Amniotic epithelial cell (primary cell): ENCODE measurements at regions not wholly inside any gene's neighbourhood (a gene's known extent, or its start where the extent isn't known, plus 50 kb on each side); places are given as distances from the start of the nearest gene placed in this dataset.
"Not testable (repeated sequence)": the region's sequence is repeated elsewhere in the genome, so short reads cannot be mapped to it uniquely, and the experiment has no call there.

Experiments used
- DNase-seq: peaks from one replicate; pipeline ENCODE4 v3.0.0-alpha.2; 2010; ENCODE audit warnings: low read depth

DNA sequence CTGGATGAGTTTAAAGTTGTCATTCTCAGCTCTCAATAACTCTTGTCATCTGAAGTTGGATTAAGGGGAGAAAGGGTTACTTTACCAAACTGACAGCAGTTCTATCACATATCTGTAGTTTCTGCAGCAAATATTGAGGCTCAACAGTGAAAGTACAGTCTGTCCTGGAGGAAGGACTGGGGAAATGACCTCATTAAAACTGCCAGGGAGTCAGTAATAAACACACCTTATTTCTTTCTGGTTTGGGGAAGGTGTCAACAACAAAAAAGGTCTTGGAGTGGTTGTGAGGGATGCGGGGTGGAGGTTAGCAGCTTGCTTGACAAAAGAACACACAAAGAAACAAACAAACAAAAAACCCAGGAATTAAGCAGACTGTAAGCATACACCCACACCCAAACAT lies 1418.0 kb downstream of the STIM2 start:
- peak; percentile 11 for DNase-seq

DNA sequence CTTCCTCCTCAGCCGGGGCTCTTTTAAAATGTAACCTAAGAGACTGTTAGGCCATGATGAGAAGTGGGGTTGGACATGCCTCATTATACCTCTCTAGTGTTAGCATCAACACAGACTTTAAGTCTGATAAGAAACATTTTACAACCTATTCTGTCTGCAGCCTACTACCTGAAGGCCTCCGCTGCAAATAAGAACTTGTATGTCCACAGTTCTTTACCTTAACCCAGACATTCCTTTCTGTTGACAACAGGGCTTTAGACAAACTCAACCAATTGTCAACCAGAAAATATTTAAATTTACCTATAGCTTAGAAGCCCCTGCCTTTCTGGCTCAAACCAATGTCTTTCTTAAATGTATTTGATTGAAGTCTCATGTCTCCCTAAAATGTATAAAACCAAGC lies 1418.6 kb downstream of the STIM2 start:
- no peak for DNase-seq

DNA sequence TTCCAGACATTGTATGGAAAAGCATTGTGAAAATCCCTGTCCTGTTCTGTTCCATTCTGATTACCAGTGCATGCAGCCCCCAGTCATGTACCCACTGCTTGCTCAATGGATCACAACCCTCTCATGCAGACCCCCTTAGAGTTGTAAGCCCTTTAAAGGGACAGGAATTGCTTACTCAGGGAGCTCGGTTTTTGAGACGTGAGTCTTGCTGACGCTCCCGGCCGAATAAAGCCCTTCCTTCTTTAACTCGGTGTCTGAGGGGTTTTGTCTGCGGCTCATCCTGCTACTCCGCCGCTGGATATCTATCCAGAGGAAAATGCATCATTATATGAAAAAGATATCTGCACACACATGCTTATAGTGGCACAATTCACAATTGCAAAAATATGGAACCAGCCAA lies 1425.6 kb downstream of the STIM2 start:
- not testable (repeated sequence) for DNase-seq

DNA sequence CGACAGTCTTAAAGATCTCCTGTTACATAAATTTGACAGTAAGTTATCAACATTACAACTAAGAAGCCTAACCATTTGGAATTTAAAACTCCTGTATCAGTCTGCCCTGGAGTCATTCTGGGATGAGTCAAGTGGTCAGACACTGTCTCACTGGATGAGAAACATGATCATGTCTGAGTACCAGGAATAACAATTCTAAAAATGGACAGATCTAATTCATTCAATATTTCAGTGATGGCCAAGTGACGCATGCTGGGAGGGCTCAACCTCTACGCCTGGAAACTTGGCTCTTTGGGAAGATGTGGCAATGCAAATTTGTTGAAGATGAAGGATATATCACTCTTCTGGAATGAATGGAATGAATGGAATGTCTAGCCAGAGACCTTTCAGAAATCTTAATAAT lies 1427.2 kb downstream of the STIM2 start:
- DNase-seq, result peak; percentile 97

DNA sequence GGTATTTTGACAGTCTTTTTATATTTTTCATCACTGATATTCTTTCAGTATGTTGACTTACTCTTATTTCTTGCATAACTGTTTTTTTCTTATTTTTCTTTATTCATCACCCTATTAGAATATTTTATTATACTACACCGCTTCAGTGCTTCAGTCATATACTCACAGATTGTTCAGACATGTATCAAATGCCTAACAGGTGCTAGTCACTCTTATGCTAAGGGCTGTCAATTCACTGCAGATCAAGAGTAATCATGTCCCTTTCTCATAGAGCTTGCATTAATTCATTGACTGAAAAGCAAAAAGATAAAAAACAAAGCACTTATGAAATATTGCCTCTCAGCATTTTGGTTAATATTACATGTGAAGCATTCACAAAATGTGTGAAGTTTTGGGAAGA lies 1435.6 kb downstream of the STIM2 start:
- no peak for DNase-seq

DNA sequence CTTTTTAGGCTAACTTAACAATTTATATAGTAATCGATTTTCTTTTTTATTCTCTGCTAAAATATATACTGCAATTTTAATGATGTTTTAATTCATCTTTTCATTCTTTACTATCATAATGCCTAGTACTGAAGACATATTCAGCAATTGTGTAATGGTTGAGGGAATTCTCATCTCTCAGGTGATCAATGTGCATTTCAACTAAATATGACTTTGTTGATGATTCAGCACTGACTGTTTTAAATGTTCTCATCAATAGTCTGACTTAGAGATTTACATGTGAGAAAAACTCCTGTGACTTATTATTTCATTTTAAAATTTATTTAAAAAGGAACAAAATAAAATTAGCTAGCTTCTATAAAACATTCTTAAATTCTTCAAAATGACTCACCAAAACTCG lies 1450.3 kb downstream of the STIM2 start:
- DNase-seq, result no peak

DNA sequence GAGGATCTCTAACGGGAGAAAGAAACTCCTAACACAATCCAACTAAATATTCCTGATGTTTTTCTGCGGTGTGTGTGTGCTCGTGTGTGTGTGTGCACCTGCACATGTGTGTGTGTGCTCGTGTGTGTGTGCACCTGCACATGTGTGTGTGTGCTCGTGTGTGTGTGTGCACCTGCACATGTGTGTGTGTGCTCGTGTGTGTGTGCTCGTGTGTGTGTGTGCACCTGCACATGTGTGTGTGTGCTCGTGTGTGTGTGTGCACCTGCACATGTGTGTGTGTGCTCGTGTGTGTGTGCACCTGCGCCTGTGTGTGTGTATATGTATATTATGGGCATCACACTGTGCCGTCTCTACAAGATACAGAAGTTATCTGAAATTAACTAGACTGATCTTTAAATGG lies 1451.9 kb downstream of the STIM2 start:
- DNase-seq, result not testable (repeated sequence)

DNA sequence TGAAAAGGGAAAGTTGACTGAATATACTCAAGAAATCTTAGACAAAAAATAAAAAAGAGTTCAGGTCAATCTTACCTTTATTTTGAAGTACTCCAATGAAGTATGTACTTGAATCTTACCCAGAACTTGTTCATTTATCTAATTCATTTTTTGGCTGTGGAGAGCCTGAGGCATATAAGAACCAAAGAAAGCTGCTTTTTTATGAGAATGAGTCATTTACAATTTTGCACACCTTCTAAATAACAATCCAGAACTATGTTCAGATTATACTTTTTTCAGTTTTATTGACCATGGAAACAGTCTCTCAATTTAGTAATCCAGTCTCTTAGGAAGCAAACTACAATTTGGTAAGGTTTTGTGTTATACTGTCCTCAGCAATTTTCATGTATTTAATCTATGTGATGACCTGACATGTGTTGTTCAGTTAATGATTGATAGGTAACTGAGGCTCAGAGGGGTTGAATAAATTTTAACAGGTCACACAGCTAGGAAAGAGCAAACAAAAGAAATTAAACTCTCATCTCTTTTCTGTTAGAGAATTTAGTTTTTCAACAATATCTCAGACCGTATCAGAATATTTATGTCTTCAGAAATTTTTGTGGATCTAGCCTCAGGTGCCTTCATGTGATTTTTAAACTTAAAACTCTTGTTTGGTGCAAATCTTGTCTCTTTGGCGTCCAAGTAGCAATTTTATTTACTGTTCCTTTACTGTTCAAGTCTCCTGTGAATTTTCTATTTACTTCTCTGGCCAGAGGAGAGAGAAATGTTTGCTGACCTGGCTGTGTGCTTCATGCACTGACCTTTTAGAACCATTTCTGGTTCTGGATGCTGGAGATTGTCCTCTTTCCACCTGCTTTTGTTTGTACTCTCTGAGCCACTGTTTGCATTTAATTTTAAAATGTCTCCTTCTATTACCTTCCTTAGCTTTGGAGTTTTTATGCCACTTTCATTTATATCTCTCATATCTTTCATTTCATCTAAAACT lies 1453.4 kb downstream of the STIM2 start:
- no peak for DNase-seq

DNA sequence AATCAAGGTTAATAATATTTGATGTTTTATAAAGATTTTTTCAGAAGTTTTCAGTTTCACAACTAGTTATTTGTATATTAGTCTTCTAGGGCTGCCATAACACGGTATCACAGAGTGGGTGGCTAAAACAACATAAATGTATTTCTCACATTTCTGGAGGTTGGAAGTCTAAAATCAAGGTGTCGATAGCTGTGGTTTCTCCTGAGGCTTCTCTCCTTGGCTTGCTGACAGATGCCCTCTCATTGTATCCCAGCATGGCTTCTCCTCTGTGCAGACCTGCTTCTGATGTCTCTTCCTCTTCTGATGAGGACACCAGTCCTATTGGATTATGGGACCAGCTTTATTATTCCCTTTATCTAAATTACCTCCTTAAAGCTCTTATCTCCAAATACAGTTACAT lies 1456.6 kb downstream of the STIM2 start:
- no peak for DNase-seq

DNA sequence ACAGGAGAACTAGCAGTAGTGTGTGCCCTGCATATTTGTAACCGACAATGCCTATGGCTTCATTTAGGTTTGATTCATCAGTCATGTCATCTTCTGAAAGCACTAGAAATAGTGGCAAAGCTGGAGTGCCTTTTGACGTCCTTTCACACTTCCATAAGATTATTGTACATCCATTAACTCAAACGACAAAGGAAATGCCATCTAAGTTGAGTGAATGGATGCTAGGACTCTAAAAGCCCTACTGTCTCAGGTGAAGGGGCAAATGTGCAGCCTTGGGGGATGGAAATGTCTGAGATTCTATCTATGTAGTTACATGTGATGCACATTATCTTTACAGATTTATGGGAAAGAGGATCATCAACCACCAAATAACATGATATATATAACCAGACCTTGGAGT lies 1473.6 kb downstream of the STIM2 start:
- DNase-seq, result no peak

DNA sequence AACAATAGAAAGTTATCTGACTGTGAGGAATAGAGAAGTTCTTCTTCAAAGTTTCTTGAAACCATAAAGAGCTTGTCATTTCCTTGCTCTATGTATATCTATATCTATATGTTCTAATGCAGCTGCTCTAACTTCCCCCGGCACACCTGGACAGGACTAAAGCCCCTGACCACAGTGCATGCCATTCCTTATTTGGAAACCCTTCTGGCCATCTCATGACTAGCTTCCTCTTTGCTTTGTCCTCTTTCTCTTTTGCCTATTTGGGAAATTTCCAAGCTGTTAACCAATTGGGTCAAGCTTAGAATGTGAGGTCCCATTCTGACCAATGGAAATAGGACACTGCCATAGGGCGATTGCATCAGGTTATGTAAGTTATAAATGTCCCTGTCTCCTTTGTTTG lies 1481.1 kb downstream of the STIM2 start:
- DNase-seq, result no peak

DNA sequence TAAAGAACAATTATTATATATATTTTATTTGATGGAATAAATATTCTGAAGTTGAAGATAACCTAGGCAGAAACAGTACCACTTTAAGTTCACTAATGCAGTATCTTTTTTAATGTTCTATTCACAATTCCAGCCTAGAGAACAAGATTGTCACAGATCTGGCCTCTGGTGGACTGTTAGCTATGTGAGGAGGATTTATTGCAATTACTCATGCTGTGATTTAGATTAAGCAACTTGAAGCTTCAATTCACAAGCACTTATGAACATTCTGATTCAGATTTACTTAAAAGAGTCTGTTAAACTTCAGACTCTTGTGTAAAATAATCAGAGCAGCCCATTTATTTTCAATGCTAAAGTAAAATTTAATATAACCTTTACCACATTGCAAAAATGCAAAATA lies 1489.8 kb downstream of the STIM2 start:
- DNase-seq, result peak; percentile 88

DNA sequence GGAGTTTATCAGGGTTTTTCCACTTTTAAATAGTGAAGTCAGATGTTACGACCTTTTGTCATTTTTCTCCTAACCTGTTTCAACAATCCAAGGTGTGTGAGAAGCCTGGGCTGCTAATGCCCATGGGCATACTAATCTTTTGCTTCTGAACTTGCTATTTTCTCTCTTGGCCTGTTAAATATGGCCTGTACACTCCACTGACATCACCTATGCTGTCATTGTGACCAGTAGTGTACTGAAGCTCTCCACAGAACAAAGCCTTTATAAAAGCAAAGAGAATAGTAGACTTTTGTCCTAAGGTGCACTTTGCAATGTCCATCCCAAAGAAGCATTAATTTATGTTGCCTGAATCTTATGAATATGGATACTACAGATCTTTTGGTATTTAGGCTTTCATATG lies 1490.5 kb downstream of the STIM2 start:
- DNase-seq, result no peak

DNA sequence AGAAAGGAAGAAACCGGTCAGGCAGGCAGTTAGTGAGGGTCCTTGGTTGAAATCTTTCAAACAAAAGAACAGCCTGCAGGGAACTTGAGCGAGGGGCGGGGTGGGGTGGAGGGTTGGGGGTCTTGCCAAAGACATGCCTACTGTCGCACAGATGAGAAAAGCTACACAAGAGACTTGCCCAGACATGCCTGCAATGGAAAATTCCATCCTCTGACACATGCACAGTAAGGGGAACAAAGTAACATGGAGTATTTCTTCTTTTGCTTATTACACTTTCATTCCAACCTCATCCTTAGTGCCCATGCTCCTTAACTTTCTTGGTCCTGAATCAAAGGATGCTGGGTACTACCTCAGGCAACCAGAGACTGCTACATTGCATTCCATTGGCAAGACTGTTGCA lies 1491.2 kb downstream of the STIM2 start:
- no peak for DNase-seq

DNA sequence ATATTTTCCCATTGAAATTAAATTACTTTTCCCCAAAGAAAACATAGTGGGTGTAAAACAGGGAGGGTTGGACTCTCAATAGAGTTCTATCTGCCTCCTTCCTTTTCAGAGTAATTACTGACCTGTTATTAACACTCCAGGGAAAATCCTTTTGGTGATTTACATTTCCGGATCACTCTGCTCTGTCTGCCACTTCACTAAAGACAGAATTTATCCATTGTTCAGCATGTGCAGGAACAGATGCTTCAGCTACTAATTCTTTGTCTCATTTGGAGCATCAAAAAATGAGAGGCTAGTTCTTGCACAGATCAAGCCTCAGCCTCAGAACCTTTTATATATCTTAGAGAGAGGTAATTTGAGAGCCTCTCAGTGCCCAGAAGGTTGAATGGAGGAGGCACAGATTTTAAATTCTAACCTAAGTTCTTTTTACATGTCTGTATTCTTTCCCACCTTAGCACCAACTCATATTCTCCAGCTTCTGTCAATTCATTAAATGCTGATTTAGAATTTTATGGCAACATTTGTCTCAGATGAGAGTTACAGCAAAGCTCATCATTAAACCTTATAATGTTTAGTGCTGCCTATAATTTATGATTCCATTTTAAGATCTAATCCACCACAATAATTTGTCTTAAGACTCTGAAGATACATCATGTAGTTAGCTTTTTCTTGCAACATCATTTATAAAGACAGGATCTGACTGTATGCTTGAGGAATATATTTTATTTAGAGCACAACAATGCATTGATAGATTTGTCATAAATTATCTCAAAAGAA lies 1494.4 kb downstream of the STIM2 start:
- no peak for DNase-seq

DNA sequence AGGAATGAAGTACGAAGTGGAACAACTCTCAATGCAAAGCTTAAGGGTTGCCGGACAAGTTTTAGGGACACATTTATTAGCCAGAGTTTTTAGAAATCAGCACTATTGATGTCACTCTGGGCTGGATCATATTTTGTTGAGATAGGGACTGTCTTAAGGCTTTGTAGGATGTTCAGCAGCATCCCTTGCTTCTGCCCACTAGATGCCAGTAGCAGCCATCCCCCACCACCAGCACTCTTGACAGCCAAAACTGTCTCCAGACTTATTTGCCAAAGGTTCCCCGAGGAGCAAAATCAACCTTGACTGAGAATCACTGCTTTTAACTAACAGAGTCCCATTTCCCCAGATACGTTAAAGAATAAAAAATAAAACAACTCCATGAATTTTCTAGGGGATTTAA lies 1497.3 kb downstream of the STIM2 start:
- DNase-seq, result peak; percentile 51

DNA sequence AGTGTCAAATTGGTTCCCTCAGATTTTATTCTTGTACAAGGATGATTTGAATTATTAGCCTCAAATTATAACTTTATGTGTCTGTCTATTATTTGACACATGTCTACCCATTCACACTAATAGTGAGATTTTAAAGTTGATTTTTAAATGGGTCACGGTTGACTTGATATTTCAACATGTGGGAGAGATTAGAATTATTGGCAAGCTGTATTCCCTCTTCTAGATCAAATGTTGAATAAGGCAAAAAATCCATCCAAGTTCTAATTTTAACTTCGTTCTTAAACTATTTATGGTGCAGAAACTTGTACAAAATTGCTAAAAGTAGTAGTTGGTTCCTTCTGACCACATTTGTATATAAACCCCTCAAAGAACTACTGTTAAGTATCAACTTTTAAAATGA lies 1498.0 kb downstream of the STIM2 start:
- no peak for DNase-seq

DNA sequence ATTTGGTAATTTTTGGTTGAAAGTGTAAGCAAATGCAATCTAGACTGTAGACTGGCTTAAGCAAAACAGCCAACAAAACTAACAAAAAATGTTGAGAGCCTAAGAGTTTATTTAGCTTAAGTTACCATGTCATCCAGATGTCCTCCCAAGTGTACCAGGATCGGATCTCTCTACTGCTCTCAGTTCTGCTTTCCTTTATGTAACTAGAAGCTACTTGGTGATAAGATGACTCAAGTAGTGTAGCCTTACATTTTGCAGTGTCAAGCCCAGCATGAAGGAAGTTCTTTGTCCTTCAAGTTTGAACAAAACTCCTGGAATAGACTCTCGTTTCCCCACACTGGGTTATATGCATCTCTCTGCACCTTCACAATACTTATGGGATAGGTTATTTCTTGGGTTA lies 1500.0 kb downstream of the STIM2 start:
- no peak for DNase-seq

DNA sequence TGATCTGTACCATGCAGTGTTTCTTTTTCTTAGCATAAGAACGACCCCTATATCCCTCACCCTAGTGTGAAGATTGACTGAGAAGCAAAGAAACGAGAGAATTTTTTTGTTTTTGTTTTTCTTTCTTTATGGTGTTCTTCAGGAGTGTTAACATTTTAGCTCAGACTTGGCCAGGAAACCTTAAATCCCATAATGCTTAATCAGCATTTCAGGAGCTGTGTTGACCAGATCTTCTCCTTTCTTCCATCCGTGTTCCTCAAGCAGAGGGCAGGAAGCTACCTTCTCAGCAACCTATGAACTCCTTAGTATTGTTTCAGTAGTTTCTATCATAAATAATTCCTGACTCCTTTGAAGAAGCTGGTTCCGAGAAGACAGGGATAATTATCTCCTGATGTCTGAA lies 1501.5 kb downstream of the STIM2 start:
- DNase-seq, result no peak

DNA sequence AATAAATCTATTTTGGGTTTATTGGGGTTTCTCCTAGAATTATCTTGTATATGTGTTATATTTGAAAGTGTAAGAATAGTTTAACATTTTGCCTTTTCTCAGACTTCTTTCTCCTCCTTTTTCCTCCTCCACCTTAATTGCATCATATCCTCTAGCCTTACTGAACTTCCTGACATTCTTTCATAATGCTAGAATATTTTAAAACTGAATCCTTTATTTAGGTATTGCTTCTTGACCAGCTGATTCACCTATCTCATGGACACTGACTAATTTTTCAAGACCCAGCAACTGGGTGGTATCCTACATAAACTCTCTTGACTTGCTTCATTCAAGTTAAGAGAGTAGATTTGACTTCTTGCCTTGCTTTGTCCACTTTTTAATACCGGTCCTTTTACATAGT lies 1508.9 kb downstream of the STIM2 start:
- peak; percentile 78 for DNase-seq

DNA sequence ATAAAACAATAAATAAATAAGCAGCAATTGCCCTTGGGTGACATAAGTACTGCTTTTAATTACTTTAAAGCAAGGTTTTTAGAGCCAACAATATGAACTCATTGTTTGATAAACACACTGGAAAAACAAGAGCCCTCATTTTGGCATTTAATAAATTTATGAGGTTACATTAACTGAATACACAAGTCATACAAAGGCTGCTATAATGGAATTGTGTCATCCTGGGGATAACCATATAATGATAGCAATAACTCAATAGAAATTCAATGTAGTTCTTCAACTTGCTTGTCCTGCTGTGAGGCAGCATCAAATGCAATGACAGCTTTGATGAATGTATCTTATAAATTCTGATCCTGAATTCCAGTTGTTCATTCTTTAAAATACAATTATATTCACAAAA lies 1512.5 kb downstream of the STIM2 start:
- DNase-seq, result no peak

DNA sequence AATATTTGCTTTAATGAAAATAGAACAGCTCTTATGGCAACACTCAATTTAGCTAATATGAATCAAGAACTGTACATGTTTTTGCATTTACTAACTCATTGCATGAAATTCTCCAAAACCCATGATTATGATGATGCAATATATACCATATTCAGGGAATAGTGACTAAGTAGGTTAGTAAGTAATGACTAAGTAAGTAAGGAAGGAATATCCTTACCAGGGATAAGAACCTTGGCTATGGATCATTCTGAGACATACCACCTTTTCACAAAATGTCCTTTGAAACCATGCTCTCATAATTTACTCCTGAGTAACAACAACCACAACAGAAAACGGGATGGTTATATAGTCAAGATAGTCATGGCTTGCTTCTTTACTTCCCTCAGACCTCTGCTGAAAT lies 1513.0 kb downstream of the STIM2 start:
- peak; percentile 87 for DNase-seq

DNA sequence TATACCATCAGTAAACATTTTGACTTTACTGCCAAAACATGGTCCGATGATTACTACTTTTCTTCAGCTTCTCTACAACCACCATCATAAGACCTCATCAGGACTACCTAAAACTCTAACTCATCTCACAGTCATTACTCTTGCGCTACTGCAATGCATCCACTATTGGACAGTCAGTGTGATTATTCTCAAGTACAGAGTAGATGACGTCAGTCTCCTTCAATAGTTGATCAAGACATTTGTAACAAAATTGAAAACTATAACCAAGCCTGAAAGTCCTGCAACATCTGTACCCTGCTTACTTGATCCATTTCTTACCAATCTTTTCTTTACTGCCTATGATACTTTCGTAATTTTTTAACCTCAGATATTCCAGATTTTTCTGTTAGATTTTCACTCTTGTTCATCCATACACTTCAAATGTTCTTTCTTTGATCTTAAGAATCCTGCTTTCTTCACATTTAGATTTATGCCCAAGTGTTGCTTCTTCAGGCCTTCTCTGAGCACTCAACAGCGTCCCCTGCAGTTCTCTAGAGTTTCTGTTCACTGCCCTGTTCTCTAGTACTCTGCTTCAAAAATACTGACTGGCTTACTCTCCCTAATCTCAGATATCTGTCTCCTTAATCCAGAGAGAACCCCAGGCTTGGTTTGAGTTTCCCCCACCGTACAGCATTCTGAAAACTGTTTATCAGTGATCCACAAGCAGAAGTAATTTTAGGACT lies 1517.6 kb downstream of the STIM2 start:
- DNase-seq, result peak; percentile 56
